Karpas-422 (cell line): ENCODE measurements at regions not wholly inside any gene's neighbourhood (a gene's known extent, or its start where the extent isn't known, plus 50 kb on each side); places are given as distances from the start of the nearest gene placed in this dataset.
"Not testable (repeated sequence)": the region's sequence is repeated elsewhere in the genome, so short reads cannot be mapped to it uniquely, and the experiment has no call there.

Experiments
- DNase-seq: peaks from one replicate; pipeline ENCODE4 v3.0.0-alpha.2; 2015
- H2AFZ ChIP-seq: fragments of 200-600 bp; sonication (generic); 2 replicates; pipeline ENCODE4 v1.6.1; 2014; ENCODE audit warnings: antibody characterized with exemption, low read length, mixed read lengths
- H3K27ac ChIP-seq: fragments of 200-600 bp; sonication (generic); 2 replicates; pipeline ENCODE4 v1.5.1; 2014; ENCODE audit warnings: mild to moderate bottlenecking, low read length, moderate library complexity
- H3K27me3 ChIP-seq: fragments of 200-600 bp; sonication (generic); 2 replicates; pipeline ENCODE4 v1.6.1; 2014; ENCODE audit warnings: low read length, mixed read lengths
- H3K36me3 ChIP-seq: fragments of 200-600 bp; sonication (generic); 2 replicates; pipeline ENCODE4 v1.6.1; 2014; ENCODE audit warnings: low read length, mixed read lengths; ENCODE audit not compliant: insufficient read depth
- H3K4me1 ChIP-seq: fragments of 200-600 bp; sonication (generic); 2 replicates; pipeline ENCODE4 v1.6.1; 2014; ENCODE audit warnings: mild to moderate bottlenecking, low read length, mixed read lengths
- H3K4me2 ChIP-seq: fragments of 200-600 bp; sonication (generic); 2 replicates; pipeline ENCODE4 v1.6.1; 2014; ENCODE audit warnings: low read length, low read depth, mild to moderate bottlenecking; ENCODE audit not compliant: poor library complexity, severe bottlenecking
- H3K4me3 ChIP-seq: fragments of 200-600 bp; sonication (generic); 2 replicates; pipeline ENCODE4 v1.5.1; 2014; ENCODE audit warnings: mild to moderate bottlenecking, antibody characterized with exemption, low read length, mixed read lengths
- H3K79me2 ChIP-seq: fragments of 200-600 bp; sonication (generic); 2 replicates; pipeline ENCODE4 v1.6.1; 2014; ENCODE audit warnings: mild to moderate bottlenecking, low read length, mixed read lengths
- H3K9ac ChIP-seq: fragments of 200-600 bp; sonication (generic); 2 replicates; pipeline ENCODE4 v1.6.0; 2014; ENCODE audit warnings: low read length
- H3K9me2 ChIP-seq: fragments of 200-600 bp; sonication (generic), shearing (Covaris generic); replicated peaks from 2 replicates; pipeline ENCODE4 v1.6.0; 2014; ENCODE audit warnings: mild to moderate bottlenecking, low read length, moderate library complexity; ENCODE audit not compliant: insufficient read depth
- H3K9me3 ChIP-seq: fragments of 300-700, 200-600 bp; sonication (generic); 2 replicates; pipeline ENCODE4 v1.6.1; 2014; ENCODE audit warnings: low read length, mixed read lengths
- H4K20me1 ChIP-seq: fragments of 200-600 bp; sonication (generic); 2 replicates; pipeline ENCODE4 v1.6.1; 2014; ENCODE audit warnings: mild to moderate bottlenecking, antibody characterized with exemption, low read length, low read depth; ENCODE audit not compliant: insufficient read depth

DNA sequence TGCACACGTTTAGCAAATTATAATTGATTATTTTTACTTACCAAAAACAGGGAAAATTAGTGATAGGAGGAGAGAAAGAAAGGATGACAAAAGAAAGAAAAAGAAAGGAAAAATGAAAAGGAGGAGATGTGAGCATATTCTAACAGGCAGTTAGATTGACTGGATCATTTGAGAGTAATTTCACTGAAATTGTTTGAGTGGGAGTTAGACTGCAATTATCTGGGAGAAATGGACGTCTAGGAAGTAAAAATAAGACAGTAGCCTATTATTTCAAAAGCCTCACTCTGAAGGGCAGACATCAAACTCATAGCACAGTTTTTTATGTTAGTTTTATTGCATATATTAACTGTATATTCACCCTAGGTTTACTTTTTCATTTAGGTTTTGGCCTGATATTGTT lies 272.8 kb upstream of the POU1F1 start:
- no peaks in the 10 kb centered on the region for H3K4me1 ChIP-seq
- H3K4me3 ChIP-seq, result no peak overlapping the region
- H2AFZ ChIP-seq, result no peak overlapping the region

DNA sequence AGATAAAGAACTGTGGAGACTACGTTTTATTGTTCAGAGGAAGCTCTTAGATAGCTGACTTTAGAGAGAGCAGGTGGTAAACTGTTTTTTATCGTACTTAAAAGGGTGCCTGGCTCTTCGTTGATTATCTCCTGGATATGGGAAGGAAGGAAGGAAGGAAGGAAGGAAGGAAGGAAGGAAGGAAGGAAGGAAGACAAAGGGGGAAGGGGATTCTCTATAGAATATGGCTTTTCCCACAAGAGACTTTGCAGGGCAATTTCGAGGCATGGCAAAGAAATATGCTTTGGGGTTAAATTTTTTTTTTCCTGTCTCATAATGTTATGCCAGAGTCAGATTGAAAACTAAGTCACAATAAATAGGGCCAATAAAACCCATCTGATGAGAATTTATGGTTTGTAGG lies 271.9 kb upstream of the POU1F1 start:
- H2AFZ ChIP-seq, result no peak overlapping the region
- no peak for DNase-seq
- no peaks in the 10 kb centered on the region for H3K9me3 ChIP-seq
- H4K20me1 ChIP-seq, result no peaks in the 10 kb centered on the region
- no peaks in the 10 kb centered on the region for H3K9me2 ChIP-seq
- H3K27ac ChIP-seq, result no peak overlapping the region
- no peak overlapping the region for H3K4me3 ChIP-seq
- H3K27me3 ChIP-seq, result no peaks in the 10 kb centered on the region
- H3K4me2 ChIP-seq, result no peak overlapping the region
- H3K4me1 ChIP-seq, result no peaks in the 10 kb centered on the region
- H3K79me2 ChIP-seq, result no peaks in the 10 kb centered on the region
- no peaks in the 10 kb centered on the region for H3K36me3 ChIP-seq
- H3K9ac ChIP-seq, result no peak overlapping the region

More for the DNA sequence above, 272.8 kb upstream of the POU1F1 start:
- Histone ChIP-seq H3K79me2 (no peaks in the 10 kb centered on the region), H4K20me1 (no peaks in the 10 kb centered on the region), H3K4me2 (no peak overlapping the region), H3K9ac (no peak overlapping the region), H3K27ac (no peak overlapping the region), H3K27me3 (no peaks in the 10 kb centered on the region), H3K36me3 (no peaks in the 10 kb centered on the region), H3K9me3 (no peaks in the 10 kb centered on the region), H3K9me2 (no peaks in the 10 kb centered on the region)
- DNase-seq, result no peak

DNA sequence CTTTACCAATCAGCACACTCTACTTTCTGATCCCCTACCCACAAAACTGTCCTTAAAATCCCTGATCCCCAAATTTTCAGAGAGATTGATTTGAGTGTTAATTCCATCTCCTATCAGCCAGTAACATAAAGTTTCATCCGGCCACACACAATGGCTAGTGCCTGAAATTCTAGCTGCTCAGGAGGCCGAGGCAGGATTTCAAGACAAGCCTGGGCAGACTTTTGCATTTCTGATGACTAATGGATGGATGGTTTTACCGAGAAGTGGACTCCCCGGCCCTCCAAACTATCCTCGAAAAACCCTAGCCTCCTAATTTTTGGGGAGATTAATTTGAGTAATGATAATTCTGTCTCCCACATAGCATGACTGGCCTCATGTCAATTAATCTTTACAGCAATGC lies 269.8 kb upstream of the POU1F1 start:
- Histone ChIP-seq H3K27ac (no peak overlapping the region), H3K36me3 (no peaks in the 10 kb centered on the region), H2AFZ (no peak overlapping the region), H3K9me3 (no peaks in the 10 kb centered on the region), H3K9me2 (no peaks in the 10 kb centered on the region), H3K4me3 (no peak overlapping the region), H4K20me1 (no peaks in the 10 kb centered on the region), H3K9ac (no peak overlapping the region), H3K4me1 (no peaks in the 10 kb centered on the region), H3K4me2 (no peak overlapping the region), H3K79me2 (no peaks in the 10 kb centered on the region), H3K27me3 (no peaks in the 10 kb centered on the region)
- no peak for DNase-seq

DNA sequence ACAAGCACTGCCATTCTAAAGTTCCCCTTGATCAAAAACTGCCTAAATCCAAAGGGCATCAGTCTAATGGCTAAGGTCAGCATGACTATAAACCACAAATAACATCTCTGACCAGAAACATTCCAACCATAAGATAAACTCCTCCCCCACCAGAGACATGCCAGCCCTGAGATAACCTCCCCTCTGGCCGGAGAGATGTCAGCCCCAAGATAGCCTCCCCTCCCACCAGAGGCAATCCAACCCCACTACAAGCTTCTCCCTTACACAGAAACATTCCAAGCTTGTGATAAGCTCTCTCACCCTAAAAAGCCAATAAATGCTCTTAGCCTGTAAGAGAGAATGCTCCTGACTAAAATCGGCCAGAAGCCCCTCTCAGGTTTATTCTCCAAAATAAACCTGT lies 267.0 kb upstream of the POU1F1 start:
- H3K27me3 ChIP-seq, H3K4me1 ChIP-seq, H3K27ac ChIP-seq, H2AFZ ChIP-seq, H3K36me3 ChIP-seq, H3K9ac ChIP-seq, H3K4me3 ChIP-seq, H4K20me1 ChIP-seq, DNase-seq, H3K4me2 ChIP-seq, H3K9me3 ChIP-seq, H3K79me2 ChIP-seq, H3K9me2 ChIP-seq: not testable (repeated sequence)

DNA sequence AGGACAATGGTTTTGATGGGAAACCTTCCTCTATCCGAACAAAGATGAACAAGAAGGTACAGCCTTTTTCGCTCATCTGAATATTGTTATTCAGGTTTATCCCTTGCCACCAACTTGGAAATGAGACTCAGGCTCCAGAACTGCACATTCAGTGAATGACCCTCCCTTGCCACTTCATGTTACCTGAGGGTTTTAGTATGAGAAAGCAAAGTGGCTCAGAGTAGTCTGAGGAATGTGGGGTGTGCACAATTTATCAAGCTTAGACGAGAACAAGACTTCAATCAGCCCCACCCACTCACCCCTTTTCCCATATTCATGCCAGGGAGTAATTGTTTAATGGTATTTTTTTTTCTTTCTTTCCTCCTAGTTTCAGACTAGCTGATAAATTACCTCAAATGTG lies 265.3 kb upstream of the POU1F1 start:
- Histone ChIP-seq H3K27ac (no peak overlapping the region), H3K9me2 (no peaks in the 10 kb centered on the region), H3K9ac (no peak overlapping the region), H3K4me1 (no peaks in the 10 kb centered on the region), H3K27me3 (no peaks in the 10 kb centered on the region), H3K4me3 (no peak overlapping the region), H3K79me2 (no peaks in the 10 kb centered on the region), H3K36me3 (no peaks in the 10 kb centered on the region), H4K20me1 (no peaks in the 10 kb centered on the region), H3K9me3 (no peaks in the 10 kb centered on the region), H2AFZ (no peak overlapping the region), H3K4me2 (no peak overlapping the region)
- no peak for DNase-seq

DNA sequence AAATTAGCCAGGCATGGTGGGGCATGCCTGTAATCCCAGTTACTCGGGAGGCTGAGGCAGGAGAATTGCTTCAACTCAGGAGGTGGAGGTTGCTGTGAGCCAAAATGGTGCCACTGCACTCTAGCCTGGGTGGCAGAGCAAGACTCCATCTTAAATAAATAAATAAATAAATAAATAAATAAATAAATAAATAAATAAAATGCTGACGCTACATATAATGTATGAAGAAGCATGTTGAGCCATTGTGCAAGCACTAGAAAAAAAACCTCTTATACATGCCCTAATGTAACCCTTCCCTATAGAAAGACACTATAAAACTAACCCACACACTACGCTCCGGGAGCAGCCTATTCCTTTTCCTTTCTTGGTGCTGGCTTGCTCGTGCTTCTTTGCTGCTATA lies 262.3 kb upstream of the POU1F1 start:
- H3K4me3 ChIP-seq, result not testable (repeated sequence)

DNA sequence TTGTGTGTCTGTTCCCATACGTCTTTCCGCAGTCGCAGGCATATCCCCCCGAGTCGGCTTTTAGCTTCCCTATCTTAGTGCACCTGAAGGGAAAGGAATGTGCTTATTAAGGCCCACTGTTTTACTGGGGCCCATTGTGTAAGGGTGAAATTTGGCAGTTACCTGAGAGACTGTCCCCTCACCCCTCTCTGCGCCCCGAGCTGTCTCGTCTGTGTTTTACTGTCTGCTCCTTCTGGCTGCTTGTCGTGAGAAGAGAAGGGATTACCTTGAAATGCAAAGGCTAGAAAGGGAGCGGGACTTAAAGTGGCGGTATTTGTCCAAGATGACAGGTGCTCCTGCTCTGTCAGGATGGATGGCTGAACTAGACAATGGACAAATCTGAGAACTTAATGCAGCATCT lies 233.0 kb upstream of the POU1F1 start:
- no peaks in the 10 kb centered on the region for H3K9me2 ChIP-seq
- no peaks in the 10 kb centered on the region for H3K79me2 ChIP-seq
- H3K4me3 ChIP-seq, result no peak overlapping the region
- H3K4me2 ChIP-seq, result no peak overlapping the region
- no peak for DNase-seq
- no peak overlapping the region for H3K27ac ChIP-seq
- no peaks in the 10 kb centered on the region for H3K4me1 ChIP-seq
- H2AFZ ChIP-seq, result no peak overlapping the region
- no peaks in the 10 kb centered on the region for H4K20me1 ChIP-seq
- no peaks in the 10 kb centered on the region for H3K36me3 ChIP-seq
- no peaks in the 10 kb centered on the region for H3K9me3 ChIP-seq
- no peak overlapping the region for H3K9ac ChIP-seq
- no peaks in the 10 kb centered on the region for H3K27me3 ChIP-seq

More for the DNA sequence above, 262.3 kb upstream of the POU1F1 start:
- not testable (repeated sequence) for H3K9ac ChIP-seq, H3K27me3 ChIP-seq, H2AFZ ChIP-seq, H3K9me2 ChIP-seq, H3K36me3 ChIP-seq, H3K27ac ChIP-seq, DNase-seq, H3K4me1 ChIP-seq, H3K79me2 ChIP-seq, H3K9me3 ChIP-seq, H3K4me2 ChIP-seq, H4K20me1 ChIP-seq

DNA sequence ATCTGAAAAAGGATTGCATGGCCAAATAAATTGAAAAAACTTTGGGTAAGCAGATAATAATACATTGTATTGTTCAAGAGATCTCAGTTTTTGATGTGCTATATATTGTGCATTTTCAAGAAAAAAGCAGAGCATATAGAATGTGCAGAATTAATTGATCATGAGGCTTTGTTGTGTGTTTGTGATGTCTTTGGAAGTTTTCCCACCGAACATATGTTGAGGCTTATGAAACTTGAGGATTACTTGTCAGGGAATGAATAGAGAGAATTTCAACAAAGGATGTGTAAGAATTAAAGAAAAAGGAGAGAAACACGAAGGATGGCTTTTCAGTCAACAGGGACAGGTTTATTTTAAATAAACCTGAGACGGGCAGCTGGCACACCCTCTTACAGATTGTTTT lies 232.5 kb upstream of the POU1F1 start:
- Histone ChIP-seq H3K4me3 (no peak overlapping the region), H3K4me1 (no peaks in the 10 kb centered on the region), H3K79me2 (no peaks in the 10 kb centered on the region), H3K9ac (no peak overlapping the region), H2AFZ (no peak overlapping the region), H3K9me3 (no peaks in the 10 kb centered on the region), H4K20me1 (no peaks in the 10 kb centered on the region), H3K9me2 (no peaks in the 10 kb centered on the region), H3K27ac (no peak overlapping the region), H3K4me2 (no peak overlapping the region), H3K36me3 (no peaks in the 10 kb centered on the region), H3K27me3 (no peaks in the 10 kb centered on the region)
- DNase-seq, result no peak

DNA sequence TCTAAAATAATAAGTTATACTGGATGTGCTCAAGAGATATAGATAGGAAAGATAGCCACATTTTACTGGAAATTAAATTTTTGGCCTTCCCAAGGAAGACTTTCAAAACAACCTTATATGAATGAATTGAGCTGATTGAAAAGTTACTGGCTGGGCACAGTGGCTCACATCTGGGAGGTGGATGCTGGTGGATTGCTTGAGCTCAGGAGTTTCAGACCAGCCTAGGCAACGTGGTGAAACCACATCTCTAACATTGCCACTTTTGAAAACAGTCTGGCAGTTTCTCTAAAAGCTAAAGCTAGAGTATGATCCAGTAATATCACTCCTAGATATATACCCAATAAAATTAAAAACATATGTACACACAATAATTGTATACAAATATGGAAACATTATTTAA lies 231.4 kb upstream of the POU1F1 start:
- Histone ChIP-seq H3K9me2 (no peaks in the 10 kb centered on the region), H3K27me3 (no peaks in the 10 kb centered on the region), H3K9ac (no peak overlapping the region), H3K79me2 (no peaks in the 10 kb centered on the region), H3K4me3 (no peak overlapping the region), H3K27ac (no peak overlapping the region), H3K36me3 (no peaks in the 10 kb centered on the region), H3K4me1 (no peaks in the 10 kb centered on the region), H3K9me3 (no peaks in the 10 kb centered on the region), H4K20me1 (no peaks in the 10 kb centered on the region), H3K4me2 (no peak overlapping the region), H2AFZ (no peak overlapping the region)
- no peak for DNase-seq
